Tongue (tissue), 1 donor: ENCODE measurements at regions not wholly inside any gene's neighbourhood (a gene's known extent, or its start where the extent isn't known, plus 50 kb on each side); places are given as distances from the start of the nearest gene placed in this dataset.
A peak's percentile ranks its signal among the peaks of the same experiment; 100 is the strongest.
"Not testable (repeated sequence)": the region's sequence is repeated elsewhere in the genome, so short reads cannot be mapped to it uniquely, and the experiment has no call there.

Experiments used
- DNase-seq: peaks from one replicate; pipeline ENCODE4 v3.0.0-alpha.2; 2015

DNA sequence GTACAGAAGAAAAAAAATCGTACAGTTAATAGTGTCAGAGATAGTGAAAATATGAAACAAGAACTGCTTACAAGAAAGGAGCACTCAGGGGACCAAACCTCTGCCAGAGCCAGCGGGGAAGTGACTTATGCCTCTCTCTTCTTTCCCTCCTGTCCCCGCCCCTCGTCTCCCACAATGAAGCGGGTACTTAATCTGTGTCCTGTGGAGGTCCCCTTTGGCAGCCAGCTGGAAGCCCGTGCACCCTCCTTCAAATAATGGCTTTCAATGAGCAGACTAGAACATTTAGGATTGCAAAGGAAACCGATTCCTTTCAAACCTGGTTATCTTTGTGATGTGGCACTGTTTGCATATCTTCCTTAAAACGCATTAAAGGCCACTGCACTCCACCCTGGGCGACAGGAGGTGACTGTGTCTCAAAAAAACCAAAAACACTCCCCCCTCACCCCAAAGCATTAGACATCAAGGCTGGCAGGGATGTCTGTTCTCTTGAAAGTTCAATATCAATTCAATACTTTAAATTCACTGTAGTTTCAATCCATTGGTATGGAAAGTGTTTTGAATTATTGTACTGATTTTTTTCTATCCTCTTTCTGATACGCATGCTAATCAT, 51.7 kb downstream of the PPIAL4C start:
- not testable (repeated sequence) for DNase-seq

DNA sequence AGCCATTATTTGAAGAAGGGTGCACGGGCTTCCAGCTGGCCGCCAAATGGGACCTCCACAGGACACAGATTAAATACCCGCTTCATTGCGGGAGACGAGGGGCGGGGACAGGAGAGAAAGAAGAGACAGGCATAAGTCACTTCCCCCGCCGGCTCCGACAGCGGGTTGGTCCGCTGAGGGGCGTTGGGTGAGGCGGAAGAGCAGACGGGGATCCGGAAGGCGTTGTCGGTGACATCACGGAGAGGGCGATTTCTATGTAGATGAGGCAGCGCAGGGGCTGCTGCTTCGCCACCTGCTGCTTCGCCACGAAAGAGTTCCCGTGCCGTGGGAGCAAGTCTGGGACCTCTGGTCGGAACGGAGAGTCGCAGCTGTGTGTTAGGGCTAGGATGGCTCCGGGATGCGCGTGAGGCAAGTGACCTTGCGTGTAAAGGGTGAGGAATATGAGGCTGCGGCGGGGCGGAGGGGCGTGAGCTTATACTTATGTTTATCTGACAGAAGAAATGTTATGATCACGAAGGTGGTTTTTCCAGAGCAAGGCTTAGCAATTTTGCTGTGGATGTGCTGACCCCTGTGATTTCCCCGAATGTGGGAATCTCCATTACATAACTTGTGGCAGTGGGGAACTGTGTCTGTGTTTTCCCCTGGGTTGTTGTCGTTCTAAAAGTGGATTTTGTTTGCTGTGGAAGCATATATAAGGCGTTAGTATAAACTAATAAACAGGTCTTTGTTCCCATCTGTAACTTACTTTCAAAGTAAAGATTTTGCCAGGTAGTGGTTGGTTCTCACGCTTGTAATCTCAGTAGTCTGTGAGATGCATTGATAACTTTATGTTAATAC, 52.9 kb downstream of the PPIAL4C start:
- DNase-seq: peak; percentile 94

DNA sequence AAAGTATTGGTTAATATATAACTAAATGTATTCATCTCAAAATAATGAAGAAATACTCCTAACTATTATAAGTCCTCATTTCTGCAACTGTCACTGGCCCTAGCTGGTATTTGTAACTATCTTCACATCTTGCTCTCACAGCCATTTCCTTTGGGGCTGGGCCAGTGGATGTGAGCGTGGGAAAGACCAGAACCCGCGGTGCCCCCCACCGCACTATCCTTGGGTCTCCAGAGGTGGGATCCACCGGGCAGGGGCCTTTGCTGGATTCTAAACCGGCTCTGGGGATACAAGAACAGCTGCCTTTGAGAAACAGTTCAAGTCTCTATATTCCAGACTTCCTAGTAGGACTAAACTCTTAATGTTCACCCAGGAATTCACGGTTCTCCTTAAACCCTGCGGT, 54.8 kb downstream of the PPIAL4C start:
- not testable (repeated sequence) for DNase-seq

DNA sequence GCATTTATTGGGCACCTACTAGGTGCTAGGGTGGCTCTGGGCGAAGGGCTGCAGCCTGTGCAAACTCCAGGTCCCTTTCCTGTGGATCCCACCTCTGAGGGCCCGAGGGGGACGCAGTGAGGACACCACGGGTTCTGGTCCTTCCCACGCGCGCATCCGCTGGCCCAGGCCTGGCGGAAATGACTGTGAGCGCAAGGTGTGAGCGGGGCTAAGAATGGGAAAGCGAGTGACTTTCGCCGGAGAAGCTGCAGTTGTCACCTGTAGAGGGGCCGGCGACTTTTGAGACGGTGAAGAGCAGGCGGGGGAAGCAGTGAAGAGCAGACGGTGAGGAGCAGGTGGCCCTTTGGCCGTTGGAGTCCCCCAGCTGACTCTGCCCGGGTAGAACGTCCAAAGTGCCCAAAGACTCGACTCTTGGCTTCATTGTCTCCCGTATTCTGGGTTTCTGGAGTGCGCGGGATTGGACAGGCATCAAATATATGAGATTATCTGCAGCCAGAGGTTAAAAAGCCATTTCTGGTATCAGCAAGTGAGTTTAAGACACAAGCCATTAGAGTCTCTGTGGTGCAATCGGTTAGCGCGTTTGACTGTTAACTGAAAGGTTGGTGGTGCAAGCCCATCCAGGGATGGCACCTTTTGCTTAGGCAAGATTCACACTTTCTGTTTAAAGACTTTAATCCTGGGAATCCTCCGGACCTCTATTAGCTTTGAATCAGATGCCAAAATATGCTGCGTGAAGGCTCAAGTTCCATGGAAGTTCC, 55.4 kb downstream of the PPIAL4C start:
- not testable (repeated sequence) for DNase-seq

DNA sequence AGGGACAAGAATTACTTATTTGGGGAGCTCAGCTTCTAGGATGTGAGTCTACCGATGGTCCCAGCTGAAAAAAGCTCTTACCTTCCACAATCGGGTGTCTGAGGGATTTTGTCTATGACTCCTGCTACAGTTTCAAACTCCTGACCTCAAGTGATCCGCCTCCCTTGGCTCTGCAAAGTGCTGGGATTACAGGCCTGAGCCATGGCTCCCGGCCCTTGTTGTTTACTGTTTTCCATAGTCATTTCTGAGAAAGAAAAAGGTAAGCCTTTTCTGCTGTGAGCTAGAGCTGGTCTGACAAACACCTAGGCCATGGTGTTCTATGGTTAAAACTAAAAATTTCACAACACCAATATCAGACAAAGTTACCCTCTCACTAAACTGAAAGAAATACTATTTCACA, 57.5 kb downstream of the PPIAL4C start:
- not testable (repeated sequence) for DNase-seq

DNA sequence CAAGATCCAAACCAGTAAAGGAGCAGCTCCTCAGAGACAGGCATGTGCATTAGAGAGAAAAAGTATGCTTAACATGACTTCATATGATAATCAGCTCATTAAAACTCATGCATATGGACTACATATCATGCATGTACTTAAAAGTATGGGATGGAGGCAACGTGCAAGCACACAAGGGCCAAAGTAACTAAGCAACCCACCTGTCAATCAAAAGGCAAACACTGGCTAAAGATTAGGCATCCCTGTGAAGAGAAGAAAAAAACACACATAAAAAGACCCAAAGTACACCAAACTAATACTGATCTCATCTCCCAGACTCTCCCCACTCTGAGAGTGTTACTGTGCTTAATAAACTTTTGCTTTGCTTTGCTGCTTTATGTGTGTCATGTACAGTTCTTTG, 61.2 kb downstream of the PPIAL4C start:
- not testable (repeated sequence) for DNase-seq

DNA sequence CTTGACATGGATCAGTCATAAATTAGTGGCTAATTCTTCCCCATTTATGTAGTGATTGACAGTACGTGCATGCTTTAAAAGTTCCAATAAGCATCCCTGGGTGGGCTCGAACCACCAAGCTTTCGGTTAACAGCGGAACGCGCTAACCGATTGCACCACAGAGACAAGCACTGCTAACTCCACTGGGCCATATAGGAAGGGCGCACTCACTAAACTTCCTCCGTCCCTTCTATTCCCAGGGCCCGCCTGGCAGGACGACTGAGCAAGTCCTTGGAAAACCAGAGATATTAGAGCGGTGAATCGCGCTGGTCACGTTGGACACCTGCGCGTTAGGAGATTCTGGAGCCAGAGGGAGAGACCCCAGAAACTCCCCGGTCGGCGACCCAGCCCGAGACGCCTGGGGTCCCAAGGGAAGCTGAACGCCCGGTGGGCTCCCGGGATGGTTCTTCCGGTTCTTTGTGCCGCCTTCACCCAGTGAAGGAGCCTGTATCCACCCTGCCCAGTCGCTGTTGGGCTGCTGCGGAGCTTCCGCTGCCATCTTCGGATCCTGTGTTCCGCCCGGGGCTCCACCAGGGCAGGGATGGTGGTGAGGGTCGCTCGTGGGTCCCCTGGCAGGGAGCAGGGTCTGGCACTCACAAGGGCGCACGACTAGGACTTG, 62.8 kb downstream of the PPIAL4C start:
- DNase-seq: peak; percentile 4

DNA sequence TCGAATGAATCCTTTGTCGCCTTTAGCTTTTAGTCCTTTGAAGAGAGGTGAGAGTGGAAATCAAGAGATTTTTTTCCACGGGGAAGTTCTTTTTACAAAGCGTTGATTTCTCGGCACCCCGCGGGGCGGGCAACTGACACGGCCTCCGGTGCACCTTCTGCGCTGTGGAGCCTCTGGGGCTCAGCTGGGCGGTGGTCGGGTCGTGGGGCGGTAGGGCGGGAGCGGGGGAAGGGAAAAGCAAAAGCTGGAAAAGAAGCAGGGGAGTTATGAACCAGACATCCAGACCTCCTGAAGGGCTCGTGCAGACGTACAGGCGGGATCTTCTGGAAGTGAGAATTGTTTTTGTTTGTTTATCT, 63.3 kb downstream of the PPIAL4C start:
- DNase-seq: not testable (repeated sequence)

DNA sequence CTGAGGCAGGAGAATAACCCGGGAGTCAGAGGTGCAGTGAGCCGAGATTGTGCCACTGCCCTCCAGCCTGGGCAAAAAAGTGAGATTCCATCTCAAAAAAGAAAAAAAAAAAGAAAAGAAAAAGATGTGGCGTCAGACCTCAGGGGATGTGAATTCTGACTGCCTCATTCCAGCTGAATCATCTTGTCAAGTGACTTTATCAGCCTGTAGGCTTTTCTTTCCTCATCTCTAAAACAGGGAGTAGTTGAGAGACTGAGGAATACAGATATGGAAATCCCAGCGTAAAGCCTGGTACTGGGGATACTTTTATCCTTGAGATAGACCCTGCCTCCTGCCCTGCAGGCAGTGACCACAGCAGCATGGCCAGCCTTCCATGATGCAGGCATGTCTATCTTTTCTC, 74.1 kb downstream of the PPIAL4C start:
- DNase-seq: not testable (repeated sequence)

DNA sequence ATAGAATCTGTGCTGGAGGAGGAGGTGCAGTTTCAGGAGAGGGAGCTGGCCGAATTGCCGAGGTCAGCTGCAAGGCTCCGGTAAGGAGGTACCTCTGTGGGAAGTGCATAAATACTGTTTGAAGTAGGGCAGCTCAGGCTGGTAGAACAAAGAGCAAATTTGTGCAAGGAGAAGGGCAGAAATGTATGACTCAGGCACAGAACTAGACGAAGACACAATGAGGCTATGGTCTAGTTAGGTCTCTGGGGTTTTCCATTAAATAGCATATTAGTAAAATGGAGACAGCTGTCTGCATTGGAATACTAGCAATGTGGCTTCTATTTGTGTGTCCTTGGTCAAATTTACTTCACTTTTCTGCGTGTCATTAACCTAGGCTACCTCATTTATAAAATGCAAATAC, 74.5 kb downstream of the PPIAL4C start:
- DNase-seq: not testable (repeated sequence)

DNA sequence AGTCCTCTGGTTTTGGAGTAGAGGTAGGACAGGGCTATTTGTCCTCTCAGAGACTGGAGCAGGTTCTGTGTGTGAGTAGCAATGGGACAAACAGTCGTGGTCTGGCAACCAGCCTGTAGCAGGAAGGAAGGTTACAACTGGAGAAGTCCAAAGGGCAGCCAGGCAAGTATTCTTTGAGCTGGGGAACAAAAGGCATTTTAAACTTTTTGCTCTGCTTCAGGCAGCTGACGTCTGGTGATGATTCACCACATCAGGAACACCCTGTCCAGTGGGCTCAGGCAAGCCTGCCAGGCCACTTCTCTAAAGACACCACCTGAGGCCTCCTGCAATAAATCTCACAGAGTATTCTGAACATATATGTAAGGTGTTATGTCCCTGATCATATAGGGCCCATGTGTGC, 81.0 kb downstream of the PPIAL4C start:
- not testable (repeated sequence) for DNase-seq

DNA sequence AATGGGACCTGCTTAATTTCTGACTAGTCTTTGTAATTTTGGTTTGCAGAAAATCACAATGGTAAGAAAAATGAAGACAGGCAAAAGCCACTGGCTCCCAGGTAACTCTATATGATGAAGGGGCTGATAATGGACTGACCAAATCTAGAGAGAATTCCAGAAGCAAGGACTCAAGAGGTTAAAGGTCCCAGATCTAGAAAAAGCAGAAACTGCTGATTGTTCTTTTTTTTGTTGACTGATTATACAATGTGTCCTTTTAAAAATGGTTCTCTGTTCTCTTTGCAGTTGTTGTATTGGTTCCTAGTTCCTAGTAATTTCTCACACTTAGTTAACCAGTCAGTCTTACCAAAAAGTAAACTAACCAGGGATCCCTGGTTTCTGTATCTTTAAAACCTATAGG, 81.4 kb downstream of the PPIAL4C start:
- not testable (repeated sequence) for DNase-seq

DNA sequence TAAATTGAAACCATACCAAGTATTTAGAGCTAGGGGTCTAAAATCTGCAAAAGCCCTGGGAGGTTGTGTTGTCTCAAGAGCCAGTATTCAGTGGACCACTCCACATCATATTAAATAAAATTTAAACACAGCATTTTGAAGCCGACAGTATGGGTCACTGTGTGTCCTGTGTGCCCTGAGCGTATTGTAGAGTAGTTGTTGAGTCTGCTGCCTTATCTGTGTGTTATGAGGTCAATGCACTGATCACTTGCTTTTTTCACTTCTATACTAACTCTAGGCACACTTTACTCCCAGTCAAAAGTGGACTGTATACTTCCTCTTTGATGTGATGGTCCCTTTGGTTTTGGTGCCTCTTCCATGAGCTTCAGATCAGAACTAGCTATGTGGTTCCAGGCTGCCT, 81.9 kb downstream of the PPIAL4C start:
- DNase-seq: not testable (repeated sequence)

DNA sequence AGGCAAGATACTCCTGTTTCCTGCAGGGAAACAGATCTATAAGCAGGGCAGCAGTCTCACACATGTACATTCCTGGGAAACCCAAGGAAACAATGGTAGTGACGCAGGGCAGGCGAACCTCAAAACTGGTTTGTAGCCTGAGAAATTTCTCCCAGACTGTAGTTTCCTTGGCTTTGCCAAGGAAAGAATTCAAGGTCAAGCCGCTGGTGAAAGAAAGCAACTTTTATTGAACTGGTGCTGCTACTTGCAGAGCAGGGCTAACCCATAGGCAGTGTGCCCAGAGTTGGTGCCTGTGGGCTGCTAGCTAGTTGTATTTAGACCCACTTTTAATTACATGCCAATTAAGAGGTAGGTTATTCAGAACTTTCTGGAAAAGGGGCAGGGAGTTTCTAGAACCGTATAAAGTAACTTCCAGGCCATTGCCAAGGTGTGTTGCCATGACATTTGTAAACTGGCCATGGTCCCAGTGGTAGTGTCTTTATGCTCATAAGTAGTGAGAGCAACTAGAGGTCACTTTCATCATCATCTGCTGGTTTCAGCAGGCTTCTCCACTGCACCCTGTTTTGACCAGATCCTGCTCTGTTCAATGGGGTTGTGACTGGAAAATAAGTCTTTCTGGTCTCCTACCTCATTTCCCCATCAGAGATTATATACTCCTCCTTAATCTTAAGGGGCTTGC, 89.7 kb downstream of the PPIAL4C start:
- DNase-seq: not testable (repeated sequence)

DNA sequence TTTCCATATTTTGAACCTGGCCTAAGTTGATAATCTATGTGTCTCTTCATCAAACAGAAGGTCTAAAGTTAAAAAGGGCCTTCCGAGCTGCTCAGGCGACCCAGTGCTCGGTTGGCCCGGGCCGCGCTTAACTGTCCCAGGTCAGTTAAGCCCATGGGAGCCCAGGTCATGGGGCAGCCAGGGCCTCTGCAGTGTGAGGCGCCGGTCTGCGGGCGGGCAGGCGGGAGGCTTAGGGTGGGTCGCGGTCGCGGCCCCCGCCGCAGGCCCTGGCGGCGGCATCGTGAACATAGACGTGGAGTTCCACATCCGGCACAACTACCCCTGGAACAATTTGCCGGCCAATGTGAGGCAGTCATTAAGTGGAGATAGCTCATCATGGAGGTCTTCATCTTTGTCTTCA, 91.3 kb downstream of the PPIAL4C start:
- DNase-seq: not testable (repeated sequence)

DNA sequence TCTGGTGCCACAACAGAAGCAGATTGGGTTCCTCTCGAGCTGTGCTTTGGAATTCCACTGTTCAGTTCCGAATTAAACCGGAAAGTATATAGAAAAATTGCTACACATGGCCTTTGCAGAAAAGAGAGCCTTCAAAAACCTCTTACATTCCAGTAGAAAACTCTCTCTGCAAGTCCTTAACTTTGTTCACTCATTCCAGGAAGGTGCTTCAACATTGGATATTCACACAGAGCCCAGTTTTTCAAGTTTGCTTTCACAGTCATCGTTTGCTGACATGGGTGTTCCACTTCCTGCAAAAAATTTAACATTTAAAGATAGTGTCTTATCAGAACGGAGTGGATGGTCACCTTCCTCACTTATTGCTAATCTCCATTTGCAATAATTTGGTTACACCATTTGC, 93.7 kb downstream of the PPIAL4C start:
- DNase-seq: not testable (repeated sequence)

DNA sequence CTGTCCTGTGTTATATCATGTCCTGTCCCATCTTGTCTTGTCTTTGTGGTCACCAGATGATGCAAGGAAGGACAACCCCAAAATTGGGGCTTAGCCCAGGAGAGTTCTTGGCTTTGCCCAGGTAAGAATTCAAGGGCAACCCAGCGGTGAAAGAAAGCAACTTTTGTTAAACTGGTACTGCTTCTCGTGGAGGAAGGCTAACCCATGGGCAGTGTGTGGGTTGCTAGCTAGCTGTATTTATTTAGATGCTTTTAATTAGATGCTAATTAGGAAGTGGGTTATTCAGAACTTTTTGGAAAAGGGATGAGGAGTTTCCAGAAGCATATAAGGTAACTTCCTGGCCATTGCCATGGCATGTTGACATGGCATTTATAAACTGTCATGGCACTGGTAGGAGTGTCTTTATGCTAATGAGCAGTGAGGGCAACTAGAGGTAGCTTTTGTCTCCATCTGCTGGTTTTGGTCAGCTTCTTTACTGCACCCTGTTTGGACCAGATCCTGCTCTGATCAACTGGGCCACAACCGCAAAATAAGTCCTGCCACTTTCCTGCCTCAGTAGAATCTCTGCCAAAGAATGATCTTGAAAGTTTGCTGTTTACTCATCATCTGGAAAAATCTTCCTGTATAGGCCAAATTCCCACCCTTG, 95.8 kb upstream of the FCGR1A start:
- DNase-seq: not testable (repeated sequence)

DNA sequence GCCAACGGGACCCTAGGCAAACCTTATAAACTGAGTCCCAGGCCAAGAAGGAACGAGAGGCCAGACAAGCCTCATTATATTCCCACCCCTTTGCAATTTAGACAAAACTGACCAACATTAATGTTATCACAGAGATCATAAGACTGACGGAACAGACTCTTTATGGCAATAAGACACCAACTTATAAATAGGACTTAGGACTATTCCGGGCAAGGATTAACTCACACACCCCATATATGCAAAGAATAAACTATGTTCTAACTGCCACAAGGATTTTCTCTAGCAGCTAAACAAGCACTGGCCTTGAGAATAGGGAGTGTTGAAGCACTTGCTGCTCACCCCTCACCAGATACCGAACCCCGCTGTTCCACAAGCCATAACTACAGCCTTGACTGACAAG, 91.1 kb upstream of the FCGR1A start:
- DNase-seq: peak; percentile 6

DNA sequence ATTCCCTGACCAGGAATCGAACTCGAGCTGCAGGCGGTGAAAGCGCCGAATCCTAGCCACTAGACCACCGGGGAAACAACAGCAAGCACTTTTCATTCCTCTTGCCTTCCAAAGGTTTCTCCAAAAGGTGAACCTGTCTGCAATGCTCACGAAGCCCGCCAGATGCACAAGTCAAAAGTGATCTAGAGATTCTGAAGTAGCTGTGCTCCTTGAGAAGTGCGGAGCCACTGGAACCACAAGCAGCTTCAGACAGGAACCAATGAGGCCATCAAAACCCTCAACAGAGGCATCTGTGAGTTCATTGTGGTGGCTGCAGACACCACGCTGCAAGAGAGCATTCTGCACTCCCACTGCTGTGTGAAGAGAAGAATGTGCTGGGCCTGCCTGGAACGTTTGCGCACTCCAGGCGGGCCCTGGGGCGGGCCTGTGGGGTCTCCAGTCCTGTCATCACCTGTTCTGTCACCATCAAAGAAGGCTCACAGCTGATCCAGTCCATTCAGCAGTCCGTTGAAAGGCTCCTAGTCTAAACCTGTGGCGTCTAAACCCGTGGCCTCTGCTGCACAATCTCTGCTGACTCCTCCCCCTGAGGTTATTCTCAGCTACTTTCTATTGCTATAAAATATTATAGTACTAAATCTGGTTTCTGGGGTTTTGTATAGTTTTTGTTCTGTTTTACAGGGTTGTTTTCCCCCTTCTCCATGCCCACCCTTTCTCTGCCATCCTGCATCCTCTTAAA, 89.5 kb upstream of the FCGR1A start:
- DNase-seq: not testable (repeated sequence)

DNA sequence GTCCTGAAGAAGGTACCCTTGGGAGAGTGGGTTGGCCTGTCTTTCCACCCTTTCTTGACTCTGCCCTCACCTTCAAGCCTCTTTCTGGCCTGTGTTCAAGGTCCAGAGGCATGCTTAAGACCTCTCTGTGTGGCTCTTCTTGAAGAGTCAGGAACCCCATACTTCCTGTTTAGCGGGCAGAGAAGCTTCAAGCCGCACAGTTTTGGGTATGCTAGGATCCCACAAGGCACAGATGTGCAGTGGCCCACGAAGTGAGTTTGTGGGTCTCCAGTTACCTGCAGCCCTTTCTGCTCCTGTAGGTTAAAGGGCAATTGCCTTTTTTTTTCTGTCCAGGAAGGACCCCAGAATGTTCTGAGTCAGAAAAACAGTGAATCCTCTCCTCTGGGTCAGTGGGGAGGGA, 87.4 kb upstream of the FCGR1A start:
- not testable (repeated sequence) for DNase-seq

DNA sequence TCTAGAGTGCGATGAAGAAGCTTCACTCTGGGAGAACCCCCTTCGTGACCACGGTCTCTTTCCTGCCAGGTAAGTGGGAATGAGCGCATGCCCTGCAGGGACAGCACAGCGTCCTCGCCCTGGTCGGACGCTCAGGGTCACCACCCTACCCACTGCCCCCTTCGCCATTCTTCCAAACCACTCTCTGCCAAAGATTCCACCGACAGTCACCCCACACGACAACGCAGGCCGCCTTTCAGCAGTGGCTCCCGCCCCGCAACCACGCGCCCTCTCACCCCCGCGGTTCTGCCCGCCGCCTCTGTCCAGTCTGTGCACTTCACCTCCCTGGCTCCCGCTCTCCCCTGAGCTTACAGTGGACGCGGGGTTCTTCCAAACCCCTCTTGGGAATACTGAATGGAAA, 82.3 kb upstream of the FCGR1A start:
- DNase-seq: not testable (repeated sequence)
